B cell (primary cell): ENCODE measurements at regions not wholly inside any gene's neighbourhood (a gene's known extent, or its start where the extent isn't known, plus 50 kb on each side); places are given as distances from the start of the nearest gene placed in this dataset.

Experiments
- ATAC-seq: fragments of 200-7000 bp; cut with Tn5 transposase; one replicate; pipeline ENCODE4 v1.10.0; 2021; ENCODE audit warnings: low read depth, mild to moderate bottlenecking, moderate number of reproducible peaks, moderate library complexity
- CTCF ChIA-PET: fragments of 350-600 bp; sonication (Branson Sonifier 250); formaldehyde crosslinking; loops from one replicate; lab custom pipeline; 2021; ENCODE audit warnings: antibody characterized with exemption, inconsistent platforms; lab: Charles Lee
- POLR2A ChIA-PET: fragments of 350-600 bp; sonication (Branson Sonifier 250); formaldehyde crosslinking; loops from one replicate; lab custom pipeline; 2021; ENCODE audit warnings: antibody characterized with exemption; lab: Charles Lee
- DNase-seq: peaks from one replicate; pipeline ENCODE4 v3.0.0; 2013
- H2AFZ ChIP-seq: 2 replicates; pipeline ENCODE4 v1.6.1; 2012; ENCODE audit warnings: mild to moderate bottlenecking, low read depth, low read length; ENCODE audit not compliant: insufficient read depth, poor library complexity, severe bottlenecking
- H3K27ac ChIP-seq, 2 donors: 1 replicate in 1 of 2; 2 replicates in 1 of 2; pipeline ENCODE4 v1.5.1; 2012 to 2013; ENCODE audit warnings: low read length in 2 of 2, mild to moderate bottlenecking in 2 of 2, moderate library complexity in 1 of 2
- H3K27me3 ChIP-seq, 4 experiments: fragments of 200-600 bp in 1 of 4; sonication (generic) in 1 of 4; replicated peaks in 1 of 4; 1 replicate in 2 of 4; 2 replicates in 2 of 4; pipeline versions ENCODE4 v1.6.1 to v1.7.0; 2013 to 2016; ENCODE audit warnings: low read length in 3 of 4, mild to moderate bottlenecking in 2 of 4, mixed read lengths in 1 of 4, moderate library complexity in 1 of 4; ENCODE audit not compliant: insufficient read depth in 4 of 4, control insufficient read depth in 3 of 4; ENCODE audit errors: control extremely low read depth in 1 of 4
- H3K36me3 ChIP-seq, 2 experiments: replicated peaks in 1 of 2; 1 replicate in 1 of 2; 2 replicates in 1 of 2; pipeline versions ENCODE4 v1.6.1 to v1.7.1; 2013; ENCODE audit warnings: low read length in 1 of 2; ENCODE audit not compliant: insufficient read depth in 2 of 2, control insufficient read depth in 1 of 2; ENCODE audit errors: control extremely low read depth in 1 of 2, extremely low read depth in 1 of 2
- H3K4me1 ChIP-seq, 2 donors: fragments of 200-600 bp in 1 of 2; sonication (generic) in 1 of 2; 1 replicate in 1 of 2; 2 replicates in 1 of 2; pipeline versions ENCODE4 v1.5.1 to v1.6.1; 2013 to 2017; ENCODE audit warnings: low read length in 2 of 2; ENCODE audit not compliant: control insufficient read depth in 2 of 2, insufficient read depth in 2 of 2
- H3K4me2 ChIP-seq: replicated peaks from 2 replicates; pipeline ENCODE3; 2012; ENCODE audit warnings: mild to moderate bottlenecking, low read depth, low read length; ENCODE audit not compliant: poor library complexity, severe bottlenecking
- H3K4me3 ChIP-seq, 5 experiments: fragments of 200-600 bp in 1 of 5; sonication (generic) in 1 of 5; 1 replicate in 3 of 5; 2 replicates in 2 of 5; pipeline versions ENCODE4 v1.5.1 to v1.7.0; 2011 to 2016; ENCODE audit warnings: low read length in 4 of 5, mild to moderate bottlenecking in 4 of 5, low read depth in 2 of 5, control low read depth in 1 of 5, moderate library complexity in 1 of 5; ENCODE audit not compliant: insufficient read depth in 1 of 5; ENCODE audit errors: control extremely low read depth in 1 of 5, extremely low read depth in 1 of 5
- H3K79me2 ChIP-seq: fragments of 200-600 bp; sonication (generic); one replicate; pipeline ENCODE4 v1.6.0; 2016; ENCODE audit warnings: low read length; ENCODE audit not compliant: control insufficient read depth, insufficient read depth
- H3K9ac ChIP-seq: fragments of 200-600 bp; sonication (generic); 2 replicates; pipeline ENCODE4 v1.6.1; 2017; ENCODE audit warnings: mild to moderate bottlenecking, low read length, moderate library complexity
- H3K9me3 ChIP-seq, 3 donors: one replicate each; pipeline versions ENCODE4 v1.6.1 to v1.7.1; 2013; ENCODE audit warnings: low read length in 2 of 3; ENCODE audit not compliant: control insufficient read depth in 2 of 3, insufficient read depth in 1 of 3; ENCODE audit errors: control extremely low read depth in 1 of 3
- H4K20me1 ChIP-seq: 2 replicates; pipeline ENCODE4 v1.6.0; 2012; ENCODE audit warnings: mild to moderate bottlenecking, low read length; ENCODE audit not compliant: insufficient read depth, control insufficient read depth, poor library complexity, severe bottlenecking
- H3K27ac Mint-ChIP-seq: one replicate; pipeline ENCODE4 v1.8.0; 2021; ENCODE audit warnings: mixed read lengths
- H3K27me3 Mint-ChIP-seq: one replicate; pipeline ENCODE4 v1.8.0; 2021; ENCODE audit warnings: mixed read lengths
- H3K4me1 Mint-ChIP-seq: one replicate; pipeline ENCODE4 v1.8.0; 2021; ENCODE audit warnings: mixed read lengths
- H3K4me3 Mint-ChIP-seq: one replicate; pipeline ENCODE4 v1.8.0; 2021; ENCODE audit warnings: mixed read lengths
- H3K9me3 Mint-ChIP-seq: one replicate; pipeline ENCODE4 v1.8.0; 2022; ENCODE audit warnings: mixed read lengths; ENCODE audit not compliant: insufficient read depth
- EZH2 ChIP-seq: IDR thresholded peaks from 2 replicates; pipeline ENCODE4 v1.6.1; 2012; ENCODE audit warnings: borderline replicate concordance, low read depth, mild to moderate bottlenecking, moderate library complexity, low read length; ENCODE audit not compliant: insufficient read depth, poor library complexity, severe bottlenecking
- WGBS: methylation state at CpG from one replicate; pipeline ENCODE4 v1.1.5; 2013; ENCODE audit warnings: missing lambda C conversion rate; ENCODE audit not compliant: insufficient coverage; 5-methylcytosine and 5-hydroxymethylcytosine counted together
- intact Hi-C: fragments of 100-400 bp; cut with micrococcal nuclease; formaldehyde crosslinking; loops from one replicate; pipeline ENCODE4 v1.10.0; 2022
- TF ChIP-seq, protein P1 (sequence below): fragments of 200-600 bp; IDR thresholded peaks from one replicate; pipeline ENCODE4 v1.8.0; 2022; ENCODE audit warnings: antibody characterized with exemption, mild to moderate bottlenecking

GRCh38 chr1:67969446-67969845 is 81.0 kb downstream of the DIRAS3 start:
- DNase-seq (no peak), ATAC-seq (no peak)
- CTCF ChIA-PET, result no interaction called here
- H3K79me2 ChIP-seq, result no peaks in the 10 kb centered on the region
- no peaks in the 10 kb centered on the region for H3K9me3 Mint-ChIP-seq
- no peaks in the 10 kb centered on the region for H3K36me3 ChIP-seq
- H3K27ac Mint-ChIP-seq, result no peak overlapping the region
- no peaks in the 10 kb centered on the region for H3K4me1 ChIP-seq
- H3K4me3 Mint-ChIP-seq, result no peak overlapping the region
- no peaks in the 10 kb centered on the region for H3K4me1 Mint-ChIP-seq
- H3K4me2 ChIP-seq, result no peak overlapping the region
- no peak overlapping the region for H2AFZ ChIP-seq
- H3K9ac ChIP-seq, result no peak overlapping the region
- intact Hi-C loops, result no loop called here
- H3K27ac ChIP-seq, result no peak overlapping the region
- TF ChIP-seq, protein P1, sequence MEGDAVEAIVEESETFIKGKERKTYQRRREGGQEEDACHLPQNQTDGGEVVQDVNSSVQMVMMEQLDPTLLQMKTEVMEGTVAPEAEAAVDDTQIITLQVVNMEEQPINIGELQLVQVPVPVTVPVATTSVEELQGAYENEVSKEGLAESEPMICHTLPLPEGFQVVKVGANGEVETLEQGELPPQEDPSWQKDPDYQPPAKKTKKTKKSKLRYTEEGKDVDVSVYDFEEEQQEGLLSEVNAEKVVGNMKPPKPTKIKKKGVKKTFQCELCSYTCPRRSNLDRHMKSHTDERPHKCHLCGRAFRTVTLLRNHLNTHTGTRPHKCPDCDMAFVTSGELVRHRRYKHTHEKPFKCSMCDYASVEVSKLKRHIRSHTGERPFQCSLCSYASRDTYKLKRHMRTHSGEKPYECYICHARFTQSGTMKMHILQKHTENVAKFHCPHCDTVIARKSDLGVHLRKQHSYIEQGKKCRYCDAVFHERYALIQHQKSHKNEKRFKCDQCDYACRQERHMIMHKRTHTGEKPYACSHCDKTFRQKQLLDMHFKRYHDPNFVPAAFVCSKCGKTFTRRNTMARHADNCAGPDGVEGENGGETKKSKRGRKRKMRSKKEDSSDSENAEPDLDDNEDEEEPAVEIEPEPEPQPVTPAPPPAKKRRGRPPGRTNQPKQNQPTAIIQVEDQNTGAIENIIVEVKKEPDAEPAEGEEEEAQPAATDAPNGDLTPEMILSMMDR, result no peak
- no peaks in the 10 kb centered on the region for H4K20me1 ChIP-seq
- H3K4me3 ChIP-seq, result no peak overlapping the region
- POLR2A ChIA-PET, result no interaction called here
- H3K9me3 ChIP-seq, result no peaks in the 10 kb centered on the region
- H3K27me3 Mint-ChIP-seq, result no peaks in the 10 kb centered on the region
- 100% methylated on average over 1 of the region's 2 CpGs for WGBS
- H3K27me3 ChIP-seq, result no peaks in the 10 kb centered on the region

- peaks cover 3 to 10% (median 4%) of the 10 kb centered on the region in 3 donors for H3K9me3 ChIP-seq
- ChIA-PET POLR2A (no interaction called here), CTCF (no interaction called here)
- Mint-ChIP-seq H3K27me3 (no peaks in the 10 kb centered on the region), H3K9me3 (peaks cover 8% of the 10 kb centered on the region), H3K27ac (no peak overlapping the region), H3K4me1 (no peaks in the 10 kb centered on the region), H3K4me3 (no peak overlapping the region)
- H3K27me3 ChIP-seq, result no peaks in the 10 kb centered on the region
- no peak overlapping the region for H3K9ac ChIP-seq
- ATAC-seq, result no peak
- TF ChIP-seq, protein P1, result no peak
- TF ChIP-seq EZH2, result no peak
- H3K4me2 ChIP-seq, result no peak overlapping the region
- no peak for DNase-seq
- no peak overlapping the region for H3K27ac ChIP-seq
- no peaks in the 10 kb centered on the region for H3K4me1 ChIP-seq
- intact Hi-C loops, result no loop called here
- H4K20me1 ChIP-seq, result no peaks in the 10 kb centered on the region
- no peak overlapping the region for H2AFZ ChIP-seq
- H3K36me3 ChIP-seq, result no peaks in the 10 kb centered on the region
- H3K4me3 ChIP-seq, result no peak overlapping the region
- no peaks in the 10 kb centered on the region for H3K79me2 ChIP-seq
Observed at GRCh38 chr1:67966666-67967009, 83.8 kb downstream of the DIRAS3 start.
